Mucosa of rectum (tissue), 2 donors: ENCODE measurements at regions not wholly inside any gene's neighbourhood (a gene's known extent, or its start where the extent isn't known, plus 50 kb on each side); places are given as distances from the start of the nearest gene placed in this dataset.

Source experiments
- H3K27ac ChIP-seq, 2 donors: one replicate each; pipeline ENCODE4 v1.7.0; 2013; ENCODE audit warnings: inconsistent platforms in 2 of 2, low read depth in 2 of 2, low read length in 2 of 2
- H3K27me3 ChIP-seq, 2 donors: one replicate each; pipeline ENCODE4 v1.7.0; 2013; ENCODE audit warnings: low read length in 2 of 2; ENCODE audit not compliant: control insufficient read depth in 2 of 2, insufficient read depth in 2 of 2
- H3K36me3 ChIP-seq, 2 donors: one replicate each; pipeline ENCODE4 v1.7.0; 2013; ENCODE audit warnings: low read length in 2 of 2; ENCODE audit not compliant: control insufficient read depth in 2 of 2, insufficient read depth in 2 of 2
- H3K4me1 ChIP-seq, 2 donors: one replicate each; pipeline ENCODE4 v1.7.0; 2013; ENCODE audit warnings: low read length in 2 of 2, mild to moderate bottlenecking in 1 of 2; ENCODE audit not compliant: control insufficient read depth in 2 of 2, insufficient read depth in 2 of 2
- H3K4me3 ChIP-seq, 2 donors: one replicate each; pipeline ENCODE4 v1.7.0; 2013; ENCODE audit warnings: low read length in 2 of 2
- H3K9ac ChIP-seq, 2 donors: one replicate each; pipeline ENCODE4 v1.7.0; 2013; ENCODE audit warnings: low read length in 2 of 2, low read depth in 1 of 2, mild to moderate bottlenecking in 1 of 2
- H3K9me3 ChIP-seq, 2 donors: one replicate each; pipeline ENCODE4 v1.7.0; 2013; ENCODE audit warnings: low read length in 2 of 2; ENCODE audit not compliant: control insufficient read depth in 2 of 2
- donor health status: healthy.
- donor health status: Normal muscosa, but diverticular disease.

GRCh38 chr10:8618834-8619233, 564.3 kb downstream of the GATA3 start:
- H3K36me3 ChIP-seq: no peaks in the 10 kb centered on the region
- no peak overlapping the region for H3K4me3 ChIP-seq
- H3K9ac ChIP-seq: no peak overlapping the region
- H3K9me3 ChIP-seq: no peaks in the 10 kb centered on the region
- no peaks in the 10 kb centered on the region for H3K4me1 ChIP-seq
- H3K27me3 ChIP-seq: no peaks in the 10 kb centered on the region
- no peak overlapping the region for H3K27ac ChIP-seq

GRCh38 chr10:8628351-8628750, 573.9 kb downstream of the GATA3 start:
- Histone ChIP-seq H3K4me3 (no peak overlapping the region), H3K9ac (no peak overlapping the region), H3K9me3 (no peaks in the 10 kb centered on the region), H3K27me3 (no peaks in the 10 kb centered on the region), H3K4me1 (no peaks in the 10 kb centered on the region), H3K36me3 (no peaks in the 10 kb centered on the region), H3K27ac (no peak overlapping the region)

- Histone ChIP-seq H3K27ac (no peak overlapping the region), H3K27me3 (no peaks in the 10 kb centered on the region), H3K9me3 (no peaks in the 10 kb centered on the region), H3K4me3 (no peak overlapping the region), H3K9ac (no peak overlapping the region), H3K4me1 (no peaks in the 10 kb centered on the region), H3K36me3 (no peaks in the 10 kb centered on the region)
Measured at GRCh38 chr10:8633909-8634308, 579.4 kb downstream of the GATA3 start.

- H3K9ac ChIP-seq: no peak overlapping the region
- H3K9me3 ChIP-seq: no peaks in the 10 kb centered on the region
- no peaks in the 10 kb centered on the region for H3K4me1 ChIP-seq
- H3K27ac ChIP-seq: no peak overlapping the region
- no peak overlapping the region for H3K4me3 ChIP-seq
- no peaks in the 10 kb centered on the region for H3K27me3 ChIP-seq
- H3K36me3 ChIP-seq: no peaks in the 10 kb centered on the region
Measured at GRCh38 chr10:8636371-8636770, 581.9 kb downstream of the GATA3 start.

GRCh38 chr10:8637640-8638039, 583.2 kb downstream of the GATA3 start:
- no peak overlapping the region for H3K4me3 ChIP-seq
- no peak overlapping the region for H3K27ac ChIP-seq
- H3K9me3 ChIP-seq: no peaks in the 10 kb centered on the region
- no peaks in the 10 kb centered on the region for H3K4me1 ChIP-seq
- no peak overlapping the region for H3K9ac ChIP-seq
- H3K27me3 ChIP-seq: no peaks in the 10 kb centered on the region
- H3K36me3 ChIP-seq: no peaks in the 10 kb centered on the region

- no peaks in the 10 kb centered on the region for H3K36me3 ChIP-seq
- no peak overlapping the region for H3K27ac ChIP-seq
- H3K27me3 ChIP-seq: no peaks in the 10 kb centered on the region
- H3K9me3 ChIP-seq: no peaks in the 10 kb centered on the region
- no peaks in the 10 kb centered on the region for H3K4me1 ChIP-seq
- H3K4me3 ChIP-seq: no peak overlapping the region
- no peak overlapping the region for H3K9ac ChIP-seq
Measured at GRCh38 chr10:8638088-8638672, 583.7 kb downstream of the GATA3 start.

- H3K4me1 ChIP-seq: no peaks in the 10 kb centered on the region
- H3K36me3 ChIP-seq: no peaks in the 10 kb centered on the region
- no peaks in the 10 kb centered on the region for H3K9me3 ChIP-seq
- no peak overlapping the region for H3K27ac ChIP-seq
- no peaks in the 10 kb centered on the region for H3K27me3 ChIP-seq
- no peak overlapping the region for H3K4me3 ChIP-seq
- H3K9ac ChIP-seq: no peak overlapping the region
Measured at GRCh38 chr10:8639486-8640185, 585.1 kb downstream of the GATA3 start.

- H3K27me3 ChIP-seq: no peaks in the 10 kb centered on the region
- no peaks in the 10 kb centered on the region for H3K36me3 ChIP-seq
- no peak overlapping the region for H3K27ac ChIP-seq
- H3K9ac ChIP-seq: no peak overlapping the region
- H3K9me3 ChIP-seq: no peaks in the 10 kb centered on the region
- H3K4me3 ChIP-seq: no peak overlapping the region
- no peaks in the 10 kb centered on the region for H3K4me1 ChIP-seq
Measured at GRCh38 chr10:8640301-8640700, 585.8 kb downstream of the GATA3 start.

- H3K27me3 ChIP-seq: no peaks in the 10 kb centered on the region
- H3K9ac ChIP-seq: no peak overlapping the region
- no peak overlapping the region for H3K4me3 ChIP-seq
- H3K4me1 ChIP-seq: no peaks in the 10 kb centered on the region
- H3K36me3 ChIP-seq: no peaks in the 10 kb centered on the region
- H3K9me3 ChIP-seq: no peaks in the 10 kb centered on the region
- no peak overlapping the region for H3K27ac ChIP-seq
Measured at GRCh38 chr10:8640878-8641277, 586.4 kb downstream of the GATA3 start.

GRCh38 chr10:8656261-8656660, 601.8 kb downstream of the GATA3 start:
- H3K27me3 ChIP-seq: no peaks in the 10 kb centered on the region
- no peaks in the 10 kb centered on the region for H3K4me1 ChIP-seq
- no peaks in the 10 kb centered on the region for H3K9me3 ChIP-seq
- H3K27ac ChIP-seq: no peak overlapping the region
- no peak overlapping the region for H3K9ac ChIP-seq
- no peak overlapping the region for H3K4me3 ChIP-seq
- no peaks in the 10 kb centered on the region for H3K36me3 ChIP-seq
